Activated CD4-positive, alpha-beta T cell treated with anti-CD3 and anti-CD28 coated beads, Interleukin-2, amount 10 ng/mL, durations not matched to agents 24 days and 14 days (primary cell): ENCODE measurements at regions not wholly inside any gene's neighbourhood (a gene's known extent, or its start where the extent isn't known, plus 50 kb on each side); places are given as distances from the start of the nearest gene placed in this dataset.

Experiments used
- DNase-seq: peaks from one replicate; pipeline ENCODE4 v3.0.0; 2022
- H3K27ac Mint-ChIP-seq: one replicate; pipeline ENCODE4 v1.8.0; 2022; ENCODE audit warnings: mild to moderate bottlenecking, mixed read lengths
- H3K27me3 Mint-ChIP-seq: one replicate; pipeline ENCODE4 v1.8.0; 2022; ENCODE audit warnings: mixed read lengths
- H3K36me3 Mint-ChIP-seq: one replicate; pipeline ENCODE4 v1.8.0; 2022; ENCODE audit warnings: low read depth, mild to moderate bottlenecking, mixed read lengths
- H3K4me1 Mint-ChIP-seq: one replicate; pipeline ENCODE4 v1.8.0; 2021; ENCODE audit warnings: mixed read lengths
- H3K4me3 Mint-ChIP-seq: one replicate; pipeline ENCODE4 v1.8.0; 2022; ENCODE audit warnings: mild to moderate bottlenecking, moderate library complexity, mixed read lengths
- H3K9me3 Mint-ChIP-seq: one replicate; pipeline ENCODE4 v1.8.0; 2021; ENCODE audit warnings: mixed read lengths
- intact Hi-C: fragments of 100-400 bp; cut with micrococcal nuclease; formaldehyde crosslinking; loops from one replicate; pipeline ENCODE4 v1.15.1; 2023

- DNase-seq: no peak
- H3K4me3 Mint-ChIP-seq: no peak overlapping the region
- H3K27me3 Mint-ChIP-seq: no peaks in the 10 kb centered on the region
- H3K27ac Mint-ChIP-seq: no peak overlapping the region
- H3K4me1 Mint-ChIP-seq: no peaks in the 10 kb centered on the region
- no peaks in the 10 kb centered on the region for H3K36me3 Mint-ChIP-seq
- H3K9me3 Mint-ChIP-seq: peaks cover 6% of the 10 kb centered on the region
- intact Hi-C loops: no loop called here
Observed at GRCh38 chr2:37781028-37781427, 109.6 kb upstream of the CDC42EP3 start.

GRCh38 chr2:37782155-37782673 is 110.8 kb upstream of the CDC42EP3 start:
- H3K9me3 Mint-ChIP-seq: peaks cover 9% of the 10 kb centered on the region
- intact Hi-C loops: no loop called here
- H3K36me3 Mint-ChIP-seq: no peaks in the 10 kb centered on the region

GRCh38 chr2:37782721-37783371 is 111.4 kb upstream of the CDC42EP3 start:
- no peak overlapping the region for H3K27ac Mint-ChIP-seq
- no peak for DNase-seq
- no peaks in the 10 kb centered on the region for H3K27me3 Mint-ChIP-seq
- no peak overlapping the region for H3K4me3 Mint-ChIP-seq
- H3K36me3 Mint-ChIP-seq: no peaks in the 10 kb centered on the region
- peaks cover 12% of the 10 kb centered on the region for H3K9me3 Mint-ChIP-seq
- intact Hi-C loops: no loop called here
- no peaks in the 10 kb centered on the region for H3K4me1 Mint-ChIP-seq

More at GRCh38 chr2:37782155-37782673, 110.8 kb upstream of the CDC42EP3 start:
- Mint-ChIP-seq H3K4me1 (no peaks in the 10 kb centered on the region), H3K27me3 (no peaks in the 10 kb centered on the region), H3K4me3 (no peak overlapping the region), H3K27ac (no peak overlapping the region)
- no peak for DNase-seq

- intact Hi-C loops: no loop called here
Observed at GRCh38 chr2:37783545-37783944, 112.1 kb upstream of the CDC42EP3 start.

GRCh38 chr2:37784071-37784758 is 112.8 kb upstream of the CDC42EP3 start:
- intact Hi-C loops: no loop called here
- Mint-ChIP-seq H3K4me1 (no peaks in the 10 kb centered on the region), H3K27me3 (no peaks in the 10 kb centered on the region), H3K4me3 (no peak overlapping the region), H3K27ac (no peak overlapping the region), H3K9me3 (peaks cover 20% of the 10 kb centered on the region), H3K36me3 (peaks cover 4% of the 10 kb centered on the region)
- no peak for DNase-seq

More at GRCh38 chr2:37783545-37783944, 112.1 kb upstream of the CDC42EP3 start:
- H3K27ac Mint-ChIP-seq: no peak overlapping the region
- DNase-seq: no peak
- no peak overlapping the region for H3K4me3 Mint-ChIP-seq
- no peaks in the 10 kb centered on the region for H3K27me3 Mint-ChIP-seq
- H3K4me1 Mint-ChIP-seq: no peaks in the 10 kb centered on the region
- H3K36me3 Mint-ChIP-seq: peaks cover under 1% of the 10 kb centered on the region
- H3K9me3 Mint-ChIP-seq: peaks cover 13% of the 10 kb centered on the region

- no peak overlapping the region for H3K4me3 Mint-ChIP-seq
- H3K36me3 Mint-ChIP-seq: peaks cover 5% of the 10 kb centered on the region
- no peak overlapping the region for H3K27ac Mint-ChIP-seq
- intact Hi-C loops: no loop called here
- no peak for DNase-seq
- peaks cover 2% of the 10 kb centered on the region for H3K27me3 Mint-ChIP-seq
- H3K4me1 Mint-ChIP-seq: no peaks in the 10 kb centered on the region
- peaks cover 25% of the 10 kb centered on the region for H3K9me3 Mint-ChIP-seq
Observed at GRCh38 chr2:37784759-37785149, 113.3 kb upstream of the CDC42EP3 start.

- no peaks in the 10 kb centered on the region for H3K4me1 Mint-ChIP-seq
- H3K36me3 Mint-ChIP-seq: peaks cover 5% of the 10 kb centered on the region
- DNase-seq: no peak
- peaks cover 2% of the 10 kb centered on the region for H3K27me3 Mint-ChIP-seq
- no peak overlapping the region for H3K4me3 Mint-ChIP-seq
- peaks cover 30% of the 10 kb centered on the region for H3K9me3 Mint-ChIP-seq
- no peak overlapping the region for H3K27ac Mint-ChIP-seq
- intact Hi-C loops: no loop called here
Observed at GRCh38 chr2:37786191-37786698, 114.8 kb upstream of the CDC42EP3 start.

- H3K27ac Mint-ChIP-seq: no peak overlapping the region
Observed at GRCh38 chr2:37786854-37787253, 115.4 kb upstream of the CDC42EP3 start.

GRCh38 chr2:37788602-37789209 is 117.3 kb upstream of the CDC42EP3 start:
- DNase-seq: no peak
- Mint-ChIP-seq H3K4me1 (no peaks in the 10 kb centered on the region), H3K4me3 (no peak overlapping the region)

More at GRCh38 chr2:37786854-37787253, 115.4 kb upstream of the CDC42EP3 start:
- no peaks in the 10 kb centered on the region for H3K4me1 Mint-ChIP-seq
- H3K4me3 Mint-ChIP-seq: no peak overlapping the region
- H3K36me3 Mint-ChIP-seq: peaks cover 5% of the 10 kb centered on the region
- intact Hi-C loops: no loop called here
- peaks cover 2% of the 10 kb centered on the region for H3K27me3 Mint-ChIP-seq
- H3K9me3 Mint-ChIP-seq: peaks cover 30% of the 10 kb centered on the region
- no peak for DNase-seq

GRCh38 chr2:37790019-37790418 is 118.6 kb upstream of the CDC42EP3 start:
- Mint-ChIP-seq H3K9me3 (peaks cover 45% of the 10 kb centered on the region), H3K36me3 (peaks cover 5% of the 10 kb centered on the region), H3K27ac (no peak overlapping the region), H3K27me3 (peaks cover 7% of the 10 kb centered on the region), H3K4me1 (no peaks in the 10 kb centered on the region), H3K4me3 (no peak overlapping the region)
- intact Hi-C loops: no loop called here
- DNase-seq: no peak

More at GRCh38 chr2:37788602-37789209, 117.3 kb upstream of the CDC42EP3 start:
- no peak overlapping the region for H3K27ac Mint-ChIP-seq
- H3K27me3 Mint-ChIP-seq: peaks cover 4% of the 10 kb centered on the region
- peaks cover 5% of the 10 kb centered on the region for H3K36me3 Mint-ChIP-seq
- H3K9me3 Mint-ChIP-seq: peaks cover 41% of the 10 kb centered on the region
- intact Hi-C loops: no loop called here

- Mint-ChIP-seq H3K4me1 (no peaks in the 10 kb centered on the region), H3K9me3 (peaks cover 43% of the 10 kb centered on the region), H3K4me3 (no peak overlapping the region), H3K36me3 (peaks cover 5% of the 10 kb centered on the region), H3K27ac (no peak overlapping the region), H3K27me3 (peaks cover 7% of the 10 kb centered on the region)
- no peak for DNase-seq
- intact Hi-C loops: no loop called here
Observed at GRCh38 chr2:37790462-37790861, 119.0 kb upstream of the CDC42EP3 start.

GRCh38 chr2:37792366-37792765 is 120.9 kb upstream of the CDC42EP3 start:
- no peaks in the 10 kb centered on the region for H3K4me1 Mint-ChIP-seq
- H3K27me3 Mint-ChIP-seq: peaks cover 7% of the 10 kb centered on the region
- H3K27ac Mint-ChIP-seq: no peak overlapping the region
- DNase-seq: no peak
- H3K36me3 Mint-ChIP-seq: peaks cover 5% of the 10 kb centered on the region
- H3K4me3 Mint-ChIP-seq: no peak overlapping the region
- intact Hi-C loops: no loop called here
- peaks cover 34% of the 10 kb centered on the region for H3K9me3 Mint-ChIP-seq

- Mint-ChIP-seq H3K36me3 (peaks cover 5% of the 10 kb centered on the region), H3K27ac (no peak overlapping the region), H3K4me3 (no peak overlapping the region), H3K4me1 (no peaks in the 10 kb centered on the region), H3K27me3 (peaks cover 7% of the 10 kb centered on the region), H3K9me3 (peaks cover 32% of the 10 kb centered on the region)
- DNase-seq: no peak
- intact Hi-C loops: no loop called here
Observed at GRCh38 chr2:37793004-37793403, 121.6 kb upstream of the CDC42EP3 start.

- H3K9me3 Mint-ChIP-seq: peaks cover 20% of the 10 kb centered on the region
- H3K4me3 Mint-ChIP-seq: no peak overlapping the region
- DNase-seq: no peak
- H3K36me3 Mint-ChIP-seq: peaks cover under 1% of the 10 kb centered on the region
- H3K4me1 Mint-ChIP-seq: no peaks in the 10 kb centered on the region
- intact Hi-C loops: no loop called here
- H3K27ac Mint-ChIP-seq: no peak overlapping the region
- peaks cover 5% of the 10 kb centered on the region for H3K27me3 Mint-ChIP-seq
Observed at GRCh38 chr2:37794717-37795116, 123.3 kb upstream of the CDC42EP3 start.
